Chondrocyte (in vitro differentiated cells): ENCODE measurements at regions not wholly inside any gene's neighbourhood (a gene's known extent, or its start where the extent isn't known, plus 50 kb on each side); places are given as distances from the start of the nearest gene placed in this dataset.

Source experiments
- DNase-seq: peaks from one replicate; pipeline ENCODE4 v3.0.0; 2021; ENCODE audit warnings: mixed read lengths, low spot score
- H3K27ac Mint-ChIP-seq: one replicate; pipeline ENCODE4 v1.8.0; 2021; ENCODE audit warnings: mild to moderate bottlenecking, moderate library complexity, mixed read lengths; ENCODE audit not compliant: unreplicated experiment
- H3K27me3 Mint-ChIP-seq: 2 replicates; pipeline ENCODE4 v1.8.0; 2021; ENCODE audit warnings: low read depth, mixed read lengths
- H3K36me3 Mint-ChIP-seq: 2 replicates; pipeline ENCODE4 v1.8.0; 2021; ENCODE audit warnings: low read depth, mixed read lengths
- H3K4me1 Mint-ChIP-seq: 2 replicates; pipeline ENCODE4 v1.8.0; 2021; ENCODE audit warnings: low read depth, mild to moderate bottlenecking, mixed read lengths
- H3K4me3 Mint-ChIP-seq: one replicate; pipeline ENCODE4 v1.8.0; 2021; ENCODE audit warnings: mild to moderate bottlenecking, moderate library complexity, mixed read lengths; ENCODE audit not compliant: unreplicated experiment
- H3K9me3 Mint-ChIP-seq: 2 replicates; pipeline ENCODE4 v1.8.0; 2021; ENCODE audit warnings: low read depth, mixed read lengths
- TF ChIP-seq, protein P1 (sequence below): fragments of 200-600 bp; sonication (generic); IDR thresholded peaks from 2 replicates; pipeline ENCODE4 v1.5.0; 2021; ENCODE audit warnings: antibody characterized with exemption, mild to moderate bottlenecking, moderate library complexity

DNA sequence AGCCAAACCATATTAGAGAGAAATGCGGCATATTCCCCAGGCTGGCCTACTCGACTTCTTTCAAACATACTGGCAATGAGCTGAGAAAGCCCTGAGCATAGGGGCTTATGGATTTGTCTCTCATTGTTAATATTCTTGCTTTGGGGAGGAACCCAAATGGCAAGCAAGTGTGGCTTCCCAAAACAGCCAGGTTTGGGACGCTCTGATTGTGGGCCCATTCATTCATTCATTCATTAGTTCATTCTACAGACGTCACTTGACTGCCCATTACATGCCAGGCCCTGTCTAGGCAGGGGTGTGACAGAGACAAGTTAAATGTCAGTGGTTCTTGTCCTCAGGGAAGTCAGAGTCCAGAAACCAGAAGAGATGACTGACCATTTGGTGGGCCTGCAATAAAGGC lies 77.4 kb upstream of the THBS1 start:
- H3K27ac Mint-ChIP-seq, result no peak overlapping the region
- H3K27me3 Mint-ChIP-seq, result no peaks in the 10 kb centered on the region
- H3K9me3 Mint-ChIP-seq, result no peaks in the 10 kb centered on the region
- no peak for DNase-seq
- H3K36me3 Mint-ChIP-seq, result no peaks in the 10 kb centered on the region
- TF ChIP-seq, protein P1, sequence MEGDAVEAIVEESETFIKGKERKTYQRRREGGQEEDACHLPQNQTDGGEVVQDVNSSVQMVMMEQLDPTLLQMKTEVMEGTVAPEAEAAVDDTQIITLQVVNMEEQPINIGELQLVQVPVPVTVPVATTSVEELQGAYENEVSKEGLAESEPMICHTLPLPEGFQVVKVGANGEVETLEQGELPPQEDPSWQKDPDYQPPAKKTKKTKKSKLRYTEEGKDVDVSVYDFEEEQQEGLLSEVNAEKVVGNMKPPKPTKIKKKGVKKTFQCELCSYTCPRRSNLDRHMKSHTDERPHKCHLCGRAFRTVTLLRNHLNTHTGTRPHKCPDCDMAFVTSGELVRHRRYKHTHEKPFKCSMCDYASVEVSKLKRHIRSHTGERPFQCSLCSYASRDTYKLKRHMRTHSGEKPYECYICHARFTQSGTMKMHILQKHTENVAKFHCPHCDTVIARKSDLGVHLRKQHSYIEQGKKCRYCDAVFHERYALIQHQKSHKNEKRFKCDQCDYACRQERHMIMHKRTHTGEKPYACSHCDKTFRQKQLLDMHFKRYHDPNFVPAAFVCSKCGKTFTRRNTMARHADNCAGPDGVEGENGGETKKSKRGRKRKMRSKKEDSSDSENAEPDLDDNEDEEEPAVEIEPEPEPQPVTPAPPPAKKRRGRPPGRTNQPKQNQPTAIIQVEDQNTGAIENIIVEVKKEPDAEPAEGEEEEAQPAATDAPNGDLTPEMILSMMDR, result no peak
- no peak overlapping the region for H3K4me3 Mint-ChIP-seq
- peaks cover 59% of the 10 kb centered on the region for H3K4me1 Mint-ChIP-seq

DNA sequence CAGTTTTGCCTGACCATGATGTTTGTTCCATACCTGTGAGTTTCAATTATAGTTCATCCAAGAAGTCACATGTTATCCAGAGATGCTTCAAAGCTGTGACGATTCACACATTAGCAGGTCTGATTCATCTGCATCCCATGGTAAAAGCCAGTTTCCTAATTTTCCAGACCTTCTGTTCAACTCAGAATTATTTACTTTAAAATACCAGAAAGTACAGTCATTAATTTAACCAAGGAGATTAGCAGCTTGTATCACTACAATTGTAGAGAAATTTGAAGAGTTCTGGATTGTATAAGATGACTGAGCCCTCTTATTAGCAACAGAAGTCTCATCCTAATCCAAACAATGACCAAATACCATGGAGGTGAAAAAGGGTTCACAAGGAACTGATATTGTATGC lies 76.1 kb upstream of the THBS1 start:
- no peaks in the 10 kb centered on the region for H3K27me3 Mint-ChIP-seq
- H3K27ac Mint-ChIP-seq, result peak overlapping the region; percentile 4
- TF ChIP-seq, protein P1, result no peak
- no peaks in the 10 kb centered on the region for H3K36me3 Mint-ChIP-seq
- H3K4me1 Mint-ChIP-seq, result peaks cover 49% of the 10 kb centered on the region
- DNase-seq, result no peak
- H3K4me3 Mint-ChIP-seq, result no peak overlapping the region
- H3K9me3 Mint-ChIP-seq, result no peaks in the 10 kb centered on the region

DNA sequence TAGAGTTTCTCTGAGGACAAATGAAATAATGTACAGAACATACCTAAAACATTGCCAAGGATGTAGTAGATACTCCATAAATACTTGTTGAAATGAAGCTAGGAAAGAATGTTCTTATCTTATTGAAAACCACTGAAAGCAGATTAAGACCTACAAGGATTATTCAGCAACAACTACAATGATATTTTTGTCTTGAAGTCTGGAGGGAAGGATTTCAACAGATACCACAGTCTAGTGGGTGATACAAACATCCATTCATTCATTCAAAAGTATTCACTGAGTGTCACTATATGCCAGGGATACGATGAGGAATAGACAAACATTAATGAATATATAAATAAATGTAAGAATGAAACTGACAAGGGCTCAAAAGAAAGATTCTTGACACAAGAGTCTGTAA lies 74.7 kb upstream of the THBS1 start:
- H3K27me3 Mint-ChIP-seq, result no peaks in the 10 kb centered on the region
- H3K36me3 Mint-ChIP-seq, result no peaks in the 10 kb centered on the region
- TF ChIP-seq, protein P1, result no peak
- H3K4me1 Mint-ChIP-seq, result peaks cover 47% of the 10 kb centered on the region
- H3K27ac Mint-ChIP-seq, result no peak overlapping the region
- no peak overlapping the region for H3K4me3 Mint-ChIP-seq
- H3K9me3 Mint-ChIP-seq, result no peaks in the 10 kb centered on the region
- no peak for DNase-seq

DNA sequence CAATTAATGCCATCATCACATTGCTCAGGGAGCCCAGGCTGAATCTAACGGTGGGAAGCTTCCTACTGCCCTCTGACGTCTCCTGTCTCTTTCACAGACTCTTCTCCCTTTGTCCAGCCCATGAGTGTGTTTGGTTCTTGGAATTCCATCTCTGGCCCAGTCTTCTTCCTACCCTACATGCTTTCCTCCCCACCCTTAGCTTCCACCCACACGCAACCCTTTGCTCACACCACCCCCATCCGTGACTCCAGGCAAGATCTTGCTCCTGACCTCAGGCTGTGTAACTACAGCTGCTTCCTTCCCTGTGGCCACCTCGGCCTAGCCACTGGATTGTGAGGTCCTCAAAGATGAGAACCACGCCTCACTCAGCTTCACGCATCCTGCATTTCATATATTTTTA lies 72.3 kb upstream of the THBS1 start:
- peaks cover 40% of the 10 kb centered on the region for H3K4me1 Mint-ChIP-seq
- no peak for DNase-seq

DNA sequence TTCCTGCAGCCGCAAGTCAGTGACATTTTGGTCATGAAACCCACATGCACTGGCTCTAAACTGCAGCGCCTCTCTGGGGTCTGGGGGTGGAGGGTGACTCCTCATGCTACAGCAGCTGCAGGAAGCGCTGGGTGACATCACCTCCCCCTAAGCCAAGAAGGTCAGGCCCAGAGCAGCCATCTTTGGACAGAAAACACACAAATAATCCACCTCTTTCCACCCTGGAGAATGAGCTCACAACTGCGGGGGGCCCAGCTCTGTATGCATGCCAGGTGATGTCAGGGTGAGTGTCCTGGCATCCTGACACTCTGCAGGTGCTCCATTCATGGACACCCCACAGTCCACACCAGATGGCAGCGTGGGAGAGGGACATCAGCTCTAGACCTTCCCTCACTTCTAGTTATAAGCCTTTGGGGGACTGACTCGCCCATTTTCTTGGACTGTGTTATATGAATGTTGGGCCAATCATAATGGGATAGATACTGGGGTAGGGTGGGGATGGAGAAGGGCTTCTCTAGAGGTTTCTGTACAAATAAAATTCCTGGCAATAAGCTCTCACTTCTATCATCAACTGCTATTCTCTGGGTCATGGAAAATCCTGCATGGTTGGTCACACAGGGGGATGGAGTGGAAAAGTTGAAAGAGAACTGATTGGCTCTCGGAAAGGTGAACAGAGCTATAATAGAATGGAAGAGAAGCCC lies 70.7 kb upstream of the THBS1 start:
- TF ChIP-seq, protein P1, result no peak
- Mint-ChIP-seq H3K4me3 (no peak overlapping the region), H3K9me3 (peaks cover 5% of the 10 kb centered on the region), H3K27ac (no peak overlapping the region), H3K27me3 (no peaks in the 10 kb centered on the region), H3K36me3 (no peaks in the 10 kb centered on the region), H3K4me1 (peaks cover 33% of the 10 kb centered on the region)
- no peak for DNase-seq

More for the DNA sequence above, 72.3 kb upstream of the THBS1 start:
- Mint-ChIP-seq H3K36me3 (no peaks in the 10 kb centered on the region), H3K27me3 (no peaks in the 10 kb centered on the region), H3K9me3 (no peaks in the 10 kb centered on the region), H3K4me3 (no peak overlapping the region), H3K27ac (no peak overlapping the region)
- TF ChIP-seq, protein P1, result no peak
